AG08396 (cell line): ENCODE measurements at regions not wholly inside any gene's neighbourhood (a gene's known extent, or its start where the extent isn't known, plus 50 kb on each side); places are given as distances from the start of the nearest gene placed in this dataset.
"Not testable (repeated sequence)": the region's sequence is repeated elsewhere in the genome, so short reads cannot be mapped to it uniquely, and the experiment has no call there.

ENCODE experiments used
- DNase-seq: peaks from one replicate; pipeline ENCODE4 v3.0.0; 2012; ENCODE audit warnings: low spot score, mixed read lengths

DNA sequence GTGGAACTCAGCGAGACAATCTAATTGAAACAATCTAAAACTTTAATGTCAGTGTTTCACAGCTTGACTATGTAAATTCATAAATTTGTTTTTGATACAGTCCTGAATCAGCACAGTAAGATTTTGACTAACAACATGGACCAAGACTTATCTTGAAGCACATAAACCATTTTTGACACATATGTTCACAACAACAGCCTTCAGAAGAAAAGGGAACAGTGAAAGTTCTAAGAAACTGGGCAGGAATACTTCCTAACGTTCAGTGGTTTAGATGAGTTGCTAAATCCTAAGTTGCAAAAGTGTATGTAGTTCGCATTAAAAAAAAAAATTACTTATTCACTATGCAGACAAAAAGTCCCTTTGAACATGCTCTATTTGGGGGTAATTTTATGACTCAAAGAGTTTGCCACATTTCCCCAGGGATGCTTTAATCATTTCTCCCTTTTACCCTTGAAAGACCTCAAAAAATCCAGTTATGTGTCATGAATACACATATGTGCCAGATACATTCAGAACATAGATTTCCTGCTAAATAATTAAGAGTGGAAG, 120.2 kb downstream of the MRPL39 start:
- no peak for DNase-seq

- DNase-seq, result no peak
Observed at GRCh38 chr21:25485914-25486313, 121.4 kb downstream of the MRPL39 start.

DNA sequence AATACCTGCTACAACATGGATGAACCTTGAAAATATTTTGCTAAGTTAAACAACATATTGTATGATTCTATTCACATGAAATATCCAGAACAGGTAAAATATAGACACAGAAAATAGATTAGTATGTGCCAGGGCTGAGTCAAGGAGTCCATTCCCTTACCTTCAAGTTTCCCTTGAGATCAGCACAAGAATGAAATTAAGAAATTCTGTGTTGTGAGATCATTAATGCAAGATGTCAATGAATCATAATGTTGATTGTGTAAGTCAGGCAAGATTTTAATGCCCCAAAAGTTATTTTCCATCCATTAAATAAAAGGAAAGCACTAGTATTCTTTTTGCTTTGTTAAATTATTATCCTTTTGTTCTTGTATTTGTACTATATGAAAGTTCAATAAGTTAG, 139.4 kb downstream of the MRPL39 start:
- DNase-seq, result no peak

DNA sequence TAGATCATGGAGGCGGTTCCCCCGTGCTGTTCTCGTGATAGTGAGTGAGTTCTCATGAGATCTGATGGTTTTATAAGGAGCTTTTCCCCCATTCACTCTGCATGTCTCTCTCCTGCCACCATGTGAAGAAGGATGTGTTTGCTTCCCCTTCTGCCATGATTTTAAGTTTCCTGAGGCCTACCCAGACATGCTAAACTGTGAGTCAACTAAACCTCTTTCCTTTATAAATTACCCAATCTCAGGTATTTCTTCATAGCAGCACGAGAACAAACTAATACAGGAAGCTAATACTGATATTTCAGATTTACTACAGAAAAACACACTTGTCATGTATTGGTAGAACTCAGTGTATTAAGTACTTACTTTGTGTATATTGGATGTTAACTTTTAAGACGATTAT, 140.2 kb downstream of the MRPL39 start:
- not testable (repeated sequence) for DNase-seq

GRCh38 chr21:25466470-25466869, 140.8 kb downstream of the MRPL39 start:
- no peak for DNase-seq

DNA sequence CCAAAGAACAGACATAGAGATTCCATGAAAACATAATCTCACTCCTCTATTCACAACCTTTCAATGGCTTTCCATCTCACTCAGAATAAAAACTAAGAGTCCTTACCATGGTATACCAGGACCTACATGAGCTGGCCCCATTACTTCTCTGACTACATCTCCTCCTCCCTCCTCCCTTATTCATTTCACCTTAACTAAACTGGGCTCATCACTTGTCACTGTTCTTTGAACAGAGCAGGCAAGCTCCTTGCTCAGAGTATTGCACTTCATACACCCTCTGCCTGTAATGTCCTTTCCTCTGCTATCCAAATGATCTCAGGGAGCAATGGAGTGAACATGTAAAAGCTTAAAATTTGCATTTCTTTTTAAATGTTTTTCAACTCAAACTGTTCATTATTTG, 142.0 kb downstream of the MRPL39 start:
- DNase-seq, result no peak

- DNase-seq, result no peak
Observed at GRCh38 chr21:25464275-25464674, 143.0 kb downstream of the MRPL39 start.

GRCh38 chr21:25462517-25462971, 144.7 kb downstream of the MRPL39 start:
- no peak for DNase-seq

- DNase-seq, result no peak
Observed at GRCh38 chr21:25461725-25462124, 145.6 kb downstream of the MRPL39 start.

DNA sequence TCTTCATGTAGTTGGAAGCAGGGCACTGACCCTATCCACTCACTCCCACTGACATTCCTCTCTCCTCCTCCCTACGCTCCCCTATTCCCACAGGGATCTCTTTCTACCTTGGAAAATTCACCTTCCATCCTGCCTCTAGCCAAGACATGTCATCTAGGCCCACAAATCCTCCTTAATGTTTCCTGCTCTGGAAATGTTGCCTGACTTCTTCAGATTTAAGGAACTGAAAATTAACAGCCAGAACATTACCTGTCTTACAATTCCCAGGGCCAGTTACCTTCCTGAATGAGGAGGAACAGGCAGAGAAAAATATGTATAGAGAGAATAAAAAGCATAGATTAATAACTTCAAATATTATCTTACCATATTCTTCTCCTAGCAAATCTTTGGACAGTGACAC, 147.3 kb downstream of the MRPL39 start:
- no peak for DNase-seq

DNA sequence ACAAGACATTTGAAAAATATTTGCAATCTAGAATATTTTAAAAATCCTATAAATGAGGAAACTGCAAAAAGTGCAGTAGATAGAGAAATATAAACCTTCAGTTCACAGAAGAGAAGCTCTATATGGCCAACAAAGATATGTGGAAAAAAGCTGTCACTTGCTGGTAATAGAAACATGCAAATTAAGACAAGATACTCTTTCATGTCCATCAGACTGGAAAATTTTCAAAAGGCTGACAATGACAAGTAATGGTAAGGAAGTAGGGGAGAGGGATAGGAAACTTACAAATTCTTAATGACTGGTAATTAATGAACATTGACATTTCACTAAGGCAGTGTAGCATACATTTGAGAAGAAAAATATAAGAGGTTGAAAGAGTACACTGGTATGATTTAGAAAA, 147.9 kb downstream of the MRPL39 start:
- DNase-seq, result no peak

DNA sequence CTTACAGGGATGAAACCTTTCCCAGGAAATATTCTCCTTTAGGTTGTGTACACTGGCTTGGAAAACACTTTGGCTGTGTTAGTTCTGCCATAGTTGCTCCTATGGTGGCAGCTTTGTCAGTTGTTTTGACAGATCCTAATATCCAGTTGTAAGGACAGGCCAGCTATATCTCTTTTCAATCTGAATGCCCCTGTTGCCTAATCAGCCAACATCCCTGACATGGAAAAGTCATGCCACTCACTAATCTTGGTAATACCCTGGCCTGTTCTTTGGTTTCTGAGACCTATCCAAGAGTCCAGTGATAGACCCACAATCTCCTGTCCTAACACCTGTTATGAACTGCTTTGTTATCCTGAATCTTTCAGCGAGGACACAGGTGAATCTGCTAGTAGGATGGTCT, 148.8 kb downstream of the MRPL39 start:
- no peak for DNase-seq

- DNase-seq, result no peak
Observed at GRCh38 chr21:25457946-25458345, 149.3 kb downstream of the MRPL39 start.

DNA sequence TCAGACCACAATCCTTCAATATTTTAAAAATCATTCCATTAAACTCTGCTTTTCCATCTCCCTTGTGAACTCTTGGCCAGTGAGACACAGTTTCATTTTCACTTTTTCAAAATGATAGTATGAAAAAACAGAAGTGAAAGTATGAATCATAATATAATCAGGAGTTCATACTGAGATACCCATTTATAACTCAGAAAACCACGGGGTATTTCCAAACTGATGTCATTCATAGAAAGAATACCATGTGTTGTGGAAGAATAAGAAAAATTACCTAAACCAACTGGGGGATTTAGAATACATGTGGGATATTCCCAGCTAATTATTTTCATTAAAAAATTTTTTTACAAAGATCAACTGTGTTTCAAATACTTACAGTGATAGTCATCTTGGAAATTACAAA, 149.9 kb downstream of the MRPL39 start:
- DNase-seq, result peak; percentile 32

DNA sequence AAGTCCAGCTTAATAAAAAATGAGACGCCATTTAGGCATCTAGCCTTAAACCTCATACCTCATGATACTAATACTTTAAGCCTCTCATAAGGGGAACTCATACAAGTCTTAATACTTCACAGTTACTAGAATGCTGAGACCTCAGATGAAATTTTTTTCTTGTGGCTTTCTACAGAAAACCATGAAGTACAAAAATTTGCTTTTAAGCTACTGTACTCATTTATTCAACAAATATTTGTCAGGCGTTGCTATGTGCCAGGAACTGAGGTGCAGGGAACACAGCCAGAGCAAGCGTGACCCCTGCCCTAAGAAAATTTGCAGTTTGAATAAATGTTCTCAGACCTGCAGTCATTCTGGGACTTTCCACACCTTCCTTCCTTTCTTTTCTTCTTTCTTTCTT, 150.6 kb downstream of the MRPL39 start:
- DNase-seq, result no peak

DNA sequence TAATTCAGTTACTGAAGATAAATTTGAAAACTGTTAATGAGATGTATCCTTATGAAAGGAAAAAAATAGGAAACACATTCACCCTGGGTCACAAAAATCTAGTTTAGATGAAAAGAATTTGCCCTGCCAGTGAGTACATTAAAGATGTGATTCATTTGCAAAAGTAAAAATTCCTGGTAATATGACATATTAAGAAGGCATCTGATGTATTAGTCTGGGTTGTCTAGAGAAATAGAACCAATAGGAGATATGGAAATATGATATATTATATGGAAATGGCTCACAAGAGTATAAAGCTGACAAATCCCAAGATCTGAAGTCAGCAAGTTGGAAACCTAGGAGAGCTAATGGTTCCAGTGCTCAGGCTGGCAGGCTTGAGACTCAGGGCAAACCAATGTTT, 153.8 kb downstream of the MRPL39 start:
- no peak for DNase-seq

DNA sequence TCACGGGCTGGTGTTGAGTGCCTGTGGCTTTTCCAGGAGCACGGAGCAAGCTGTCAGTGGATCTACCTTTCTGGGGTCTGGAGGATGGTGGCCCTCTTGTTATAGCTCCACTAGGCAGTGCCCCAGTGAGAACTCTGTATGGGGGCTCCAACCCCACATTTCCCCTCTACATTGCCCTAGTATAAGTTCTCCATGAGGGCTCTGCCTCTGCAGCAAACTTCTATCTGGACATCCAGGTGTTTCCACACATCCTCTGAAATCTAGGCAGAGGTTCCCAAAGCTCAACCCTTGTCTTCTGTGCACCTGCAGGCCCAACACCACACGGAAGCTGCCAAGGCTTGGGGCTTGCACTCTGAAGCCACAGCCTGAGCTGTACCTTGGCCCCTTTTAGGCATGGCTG, 157.3 kb downstream of the MRPL39 start:
- no peak for DNase-seq

DNA sequence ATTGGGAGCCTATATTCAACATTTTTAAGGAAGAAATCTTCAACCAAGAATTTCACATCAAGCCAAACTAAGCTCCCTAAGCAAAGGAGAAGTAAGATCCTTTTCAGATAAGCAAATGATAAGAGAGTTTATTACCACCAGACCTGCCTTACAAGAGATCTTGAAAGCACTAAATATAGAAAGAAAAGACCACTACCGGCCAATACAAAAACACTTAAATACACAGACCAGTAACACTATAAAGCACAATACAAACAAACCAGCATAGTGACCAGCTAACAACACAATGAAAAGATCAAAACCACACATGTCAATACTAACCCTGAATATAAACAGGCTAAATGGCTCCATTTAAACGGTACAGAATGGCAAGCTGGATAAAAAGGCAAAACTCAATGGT, 165.4 kb downstream of the MRPL39 start:
- DNase-seq, result no peak

DNA sequence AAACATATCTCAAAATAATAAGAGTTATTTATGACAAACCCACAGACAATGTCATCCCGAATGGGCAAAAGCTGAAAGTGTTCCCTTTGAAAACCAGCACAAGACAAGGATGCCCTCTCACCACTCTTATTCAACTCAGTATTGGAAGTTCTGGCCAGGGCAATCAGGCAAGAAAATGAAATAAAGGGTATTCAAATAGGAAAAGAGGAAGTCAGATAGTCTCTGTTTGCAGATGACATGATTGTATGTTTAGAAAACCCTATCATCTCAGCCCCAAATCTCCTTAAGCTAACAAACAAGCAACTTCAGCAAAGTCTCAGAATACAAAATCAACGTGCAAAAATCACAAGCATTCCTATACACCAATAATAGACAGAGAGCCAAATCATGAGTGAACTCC, 169.8 kb downstream of the MRPL39 start:
- DNase-seq, result not testable (repeated sequence)

GRCh38 chr21:25428537-25428936, 178.7 kb downstream of the MRPL39 start:
- DNase-seq, result no peak

DNA sequence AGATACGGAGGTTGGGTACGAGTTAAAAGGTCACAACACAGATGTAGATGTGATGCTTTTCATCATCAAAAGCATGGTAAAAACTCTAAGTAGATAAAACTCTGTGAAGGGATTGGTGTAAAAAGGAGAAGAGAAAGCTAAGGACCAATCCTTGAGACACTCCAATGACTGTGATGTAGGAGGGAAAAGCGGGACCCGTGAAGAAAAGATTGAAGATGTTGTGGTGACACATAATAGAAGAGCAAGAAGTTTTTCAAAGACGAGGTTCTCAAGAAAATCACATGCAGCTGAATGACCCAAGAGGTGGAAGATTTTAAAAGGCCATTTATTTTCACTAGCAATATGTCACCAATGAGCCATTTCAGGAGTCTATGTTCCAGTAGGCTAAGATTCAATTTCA, 179.5 kb downstream of the MRPL39 start:
- no peak for DNase-seq

GRCh38 chr21:25426580-25426979, 180.7 kb downstream of the MRPL39 start:
- no peak for DNase-seq

DNA sequence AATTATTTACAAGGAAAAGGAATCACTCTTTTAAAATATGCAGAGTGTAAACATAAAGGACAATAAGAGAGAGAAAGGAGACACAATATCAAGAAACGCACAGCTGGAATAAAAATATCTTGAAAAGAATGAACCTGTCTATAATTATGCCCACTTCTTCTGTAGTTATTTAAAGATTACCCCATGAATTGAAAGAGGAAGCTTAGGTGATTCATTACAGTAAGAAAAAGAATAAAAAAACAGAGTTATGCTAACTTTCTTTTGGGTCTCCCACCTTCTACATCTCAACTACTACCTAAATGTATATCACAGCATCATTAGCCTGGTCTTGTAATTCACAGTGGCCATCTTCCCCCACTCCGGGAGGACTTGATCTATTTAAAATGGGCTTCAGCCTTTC, 182.1 kb downstream of the MRPL39 start:
- no peak for DNase-seq

- DNase-seq, result no peak
Observed at GRCh38 chr21:25424634-25425033, 182.6 kb downstream of the MRPL39 start.

GRCh38 chr21:25424048-25424447, 183.2 kb downstream of the MRPL39 start:
- DNase-seq, result no peak
